ENCODE measurements at regions not wholly inside any gene's neighbourhood (a gene's known extent, or its start where the extent isn't known, plus 50 kb on each side); places are given as distances from the start of the nearest gene placed in this dataset.
A peak's percentile ranks its signal among the peaks of the same experiment; 100 is the strongest.

DNA sequence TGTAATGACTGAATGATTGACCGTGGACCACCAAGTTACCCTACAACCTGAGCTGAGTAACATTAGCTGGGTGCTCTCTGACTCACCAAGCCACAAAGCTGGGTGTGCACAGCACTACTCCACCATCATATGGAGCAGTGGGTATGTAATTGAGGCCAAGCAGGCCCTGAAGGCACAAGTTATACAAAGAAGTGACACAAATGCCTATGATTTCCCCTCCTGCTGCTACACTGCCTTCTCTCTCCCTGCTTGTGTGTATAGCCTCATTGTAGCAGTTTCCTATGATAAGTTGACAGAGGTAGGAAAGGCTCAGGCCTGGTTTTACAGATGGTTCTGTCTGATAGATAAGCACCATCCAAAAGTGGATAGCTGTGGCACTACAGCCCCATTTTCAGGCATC, 1327.2 kb upstream of the DDX18 start:
- no peak for ATAC-seq (ENCODE audit: low FRiP score)
- no peak for DNase-seq (ENCODE audit: low spot score)
- TF ChIP-seq CTCF (IDR thresholded peaks at IDR 0.05): no peak

GRCh38 chr2:116489292-116489691, 1325.2 kb upstream of the DDX18 start:
- no peak for DNase-seq (ENCODE audit: low spot score)
- TF ChIP-seq CTCF (IDR thresholded peaks at IDR 0.05): no peak
- ATAC-seq (ENCODE audit: low FRiP score): no peak

- ATAC-seq (ENCODE audit: low FRiP score) (peak; percentile 28), DNase-seq (ENCODE audit: low spot score) (no peak)
- no peak for TF ChIP-seq CTCF (IDR thresholded peaks at IDR 0.05)
Observed at GRCh38 chr2:116489944-116490343, 1324.5 kb upstream of the DDX18 start.

GRCh38 chr2:116490511-116491145, 1323.9 kb upstream of the DDX18 start:
- DNase-seq (ENCODE audit: low spot score): no peak
- peak; percentile 41 for ATAC-seq (ENCODE audit: low FRiP score)
- TF ChIP-seq CTCF (IDR thresholded peaks at IDR 0.05): no peak

DNA sequence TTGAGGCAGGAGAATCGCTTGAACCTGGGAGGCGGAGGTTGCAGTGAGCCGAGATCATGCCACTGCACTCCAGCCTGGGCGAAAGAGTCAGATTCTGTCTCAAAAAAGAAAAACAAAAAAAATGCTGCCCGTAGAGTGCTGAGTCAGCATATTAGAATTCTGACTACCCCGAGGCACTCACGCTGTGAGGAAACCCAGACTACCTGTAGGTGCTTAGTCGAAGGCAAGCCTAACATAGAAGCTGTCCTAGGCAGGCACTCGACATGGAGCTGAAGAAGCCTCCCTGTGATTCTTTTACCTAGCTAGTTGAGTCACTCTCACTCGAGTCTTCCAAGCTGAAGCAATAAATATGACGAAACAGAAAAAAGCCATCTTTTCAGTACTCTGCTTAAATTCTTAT, 1323.2 kb upstream of the DDX18 start:
- TF ChIP-seq CTCF (IDR thresholded peaks at IDR 0.05): no peak
- DNase-seq (ENCODE audit: low spot score): no peak
- ATAC-seq (ENCODE audit: low FRiP score): no peak

GRCh38 chr2:116499389-116499788, 1315.1 kb upstream of the DDX18 start:
- no peak for ATAC-seq (ENCODE audit: low FRiP score)
- DNase-seq (ENCODE audit: low spot score): no peak
- TF ChIP-seq CTCF (IDR thresholded peaks at IDR 0.05): no peak

GRCh38 chr2:116510117-116510671, 1304.3 kb upstream of the DDX18 start:
- no peak for TF ChIP-seq CTCF (IDR thresholded peaks at IDR 0.05)
- ATAC-seq (ENCODE audit: low FRiP score) (no peak), DNase-seq (ENCODE audit: low spot score) (no peak)
